K562 (cell line): ENCODE measurements at regions not wholly inside any gene's neighbourhood (a gene's known extent, or its start where the extent isn't known, plus 50 kb on each side); places are given as distances from the start of the nearest gene placed in this dataset.

Experiments
- ATAC-seq: fragments of 200-7000 bp; cut with Tn5 transposase; 3 replicates; pipeline ENCODE4 v1.9.1; 2020; ENCODE audit warnings: moderate library complexity
- BruUV-seq: library from RNA; stranded (reverse); fragments of 400-500 nt; replicated peaks from 2 replicates; lab custom pipeline; 2021; lab: Mats Ljungman, UMichigan
- CTCF ChIA-PET: fragments of 300-600 bp; formaldehyde crosslinking; extraction: SDS; loops from one replicate; lab custom pipeline; 2021; ENCODE audit warnings: low intra/inter-chr PET ratio; lab: Yijun Ruan, JAX
- POLR2A ChIA-PET: fragments of 300-600, 350-650 bp; sonication (Branson Sonifier 250); formaldehyde crosslinking; extraction: SDS; loops from one replicate; lab custom pipeline; 2021; ENCODE audit warnings: antibody characterized with exemption, inconsistent platforms; lab: Yijun Ruan, JAX
- DNase-seq, 4 experiments: peaks; one replicate each; pipeline versions ENCODE4 v3.0.0 to v3.0.0-alpha.2; 2011 to 2018; ENCODE audit warnings: low spot score in 3 of 4, mixed read lengths in 3 of 4; ENCODE audit errors: extremely low read depth in 1 of 4
- FAIRE-seq: peaks from 2 replicates; lab custom pipeline; 2011; peaks lifted over from hg19 to GRCh38; lab: Jason Lieb, UNC
- H2AFZ ChIP-seq: 2 replicates; pipeline ENCODE4 v1.6.0; 2011; ENCODE audit warnings: low read depth, low read length, control low read depth, inconsistent platforms
- H3K27ac ChIP-seq: fragments of 200-600 bp; 3 replicates; pipeline ENCODE4 v1.8.0; 2011; ENCODE audit warnings: low read depth, mild to moderate bottlenecking, control low read depth, inconsistent platforms, low read length, moderate library complexity, mixed read lengths; ENCODE audit errors: extremely low read depth
- H3K27me3 ChIP-seq, 2 experiments: fragments of 300-600 bp in 1 of 2; 2 replicates in 1 of 2; 3 replicates in 1 of 2; pipeline versions ENCODE4 v1.6.0 to v1.8.0; 2011; ENCODE audit warnings: inconsistent platforms in 2 of 2, low read length in 2 of 2, mild to moderate bottlenecking in 1 of 2, mixed read lengths in 1 of 2, moderate library complexity in 1 of 2; ENCODE audit not compliant: control insufficient read depth in 2 of 2, insufficient read depth in 2 of 2
- H3K36me3 ChIP-seq: fragments of 300-600 bp; 3 replicates; pipeline ENCODE4 v1.8.0; 2011; ENCODE audit warnings: mild to moderate bottlenecking, low read length, inconsistent platforms; ENCODE audit not compliant: control insufficient read depth, insufficient read depth
- H3K4me1 ChIP-seq, 2 experiments: fragments of 200-600 bp in 1 of 2; replicated peaks in 1 of 2; 2 replicates in 1 of 2; 3 replicates in 1 of 2; pipeline versions ENCODE4 v1.5.1 to v1.8.0; 2011; ENCODE audit warnings: inconsistent platforms in 2 of 2, low read length in 2 of 2, mild to moderate bottlenecking in 1 of 2, mixed read lengths in 1 of 2, moderate library complexity in 1 of 2; ENCODE audit not compliant: control insufficient read depth in 2 of 2, insufficient read depth in 2 of 2
- H3K4me2 ChIP-seq: 2 replicates; pipeline ENCODE4 v1.6.1; 2011; ENCODE audit warnings: low read length, control low read depth, inconsistent platforms, mixed read lengths; ENCODE audit not compliant: insufficient read depth
- H3K4me3 ChIP-seq: fragments of 200-600 bp; sonication (generic), shearing (Covaris generic); 2 replicates; pipeline ENCODE4 v1.5.1; 2016; ENCODE audit warnings: control low read depth, inconsistent platforms
- H3K79me2 ChIP-seq: fragments of 200-600 bp; 3 replicates; pipeline ENCODE4 v1.8.0; 2011; ENCODE audit warnings: low read length, inconsistent platforms; ENCODE audit not compliant: control insufficient read depth, insufficient read depth
- H3K9ac ChIP-seq, 2 experiments: 2 replicates each; pipeline versions ENCODE4 v1.6.0 to v1.6.1; 2011; ENCODE audit warnings: low read depth in 2 of 2, low read length in 2 of 2, control low read depth in 1 of 2, inconsistent platforms in 1 of 2, mild to moderate bottlenecking in 1 of 2, mixed read lengths in 1 of 2; ENCODE audit not compliant: insufficient read depth in 1 of 2
- H3K9me1 ChIP-seq: one replicate; pipeline ENCODE4 v1.6.0; 2011; ENCODE audit warnings: inconsistent platforms, mild to moderate bottlenecking, low read length, moderate library complexity; ENCODE audit not compliant: control insufficient read depth, insufficient read depth
- H3K9me3 ChIP-seq: replicated peaks from 2 replicates; pipeline ENCODE4 v1.5.1; 2011; ENCODE audit warnings: low read depth, low read length, inconsistent platforms; ENCODE audit not compliant: control insufficient read depth, insufficient read depth
- H4K20me1 ChIP-seq: replicated peaks from 2 replicates; pipeline ENCODE4 v1.6.1; 2011; ENCODE audit warnings: low read length, inconsistent platforms, mixed read lengths; ENCODE audit not compliant: control insufficient read depth, insufficient read depth
- ARHGAP35 ChIP-seq: fragments of 450-650 bp; IDR thresholded peaks from 2 replicates; pipeline ENCODE4 v1.6.1; 2018; ENCODE audit not compliant: partially characterized antibody
- ASH1L ChIP-seq: fragments of 450-650 bp; IDR thresholded peaks from 2 replicates; pipeline ENCODE4 v1.6.1; 2018; ENCODE audit warnings: borderline replicate concordance, mild to moderate bottlenecking, low read depth; ENCODE audit not compliant: partially characterized antibody
- CBX1 ChIP-seq: sonication (generic); IDR thresholded peaks from 2 replicates; pipeline ENCODE4 v1.6.1; 2016; ENCODE audit warnings: antibody characterized with exemption, low read depth, mild to moderate bottlenecking
- CHD2 ChIP-seq: IDR thresholded peaks from 2 replicates; pipeline ENCODE4 v1.6.1; 2011; ENCODE audit warnings: low read depth, low read length
- DPF2 ChIP-seq: fragments of 450-650 bp; IDR thresholded peaks from 2 replicates; pipeline ENCODE4 v1.6.1; 2016
- GABPA ChIP-seq: fragments of 200-800 bp; sonication (Bioruptor generic); conservative IDR thresholded peaks from 2 replicates; pipeline ENCODE4 v1.6.1; 2016; ENCODE audit warnings: low read depth, missing genetic modification characterization, missing compliant biosample characterization
- MAFK ChIP-seq: IDR thresholded peaks from 2 replicates; pipeline ENCODE4 v1.6.1; 2011; ENCODE audit warnings: low read length, improper control_type of control experiment
- MYC ChIP-seq, 2 experiments: fragments of 250-450 bp in 1 of 2; sonication (Bioruptor Pico) in 1 of 2; IDR thresholded peaks; 2 replicates each; pipeline versions ENCODE4 v1.5.1 to v1.6.1; 2012 to 2021; ENCODE audit warnings: low read depth in 2 of 2, borderline replicate concordance in 1 of 2, improper control_type of control experiment in 1 of 2, low read length in 1 of 2, mild to moderate bottlenecking in 1 of 2, moderate library complexity in 1 of 2
- PHF20 ChIP-seq: fragments of 450-650 bp; IDR thresholded peaks from 2 replicates; pipeline ENCODE4 v1.6.1; 2018; ENCODE audit not compliant: partially characterized antibody
- SNIP1 ChIP-seq: fragments of 450-650 bp; IDR thresholded peaks from 2 replicates; pipeline ENCODE4 v1.7.1; 2017; ENCODE audit warnings: low read depth, mild to moderate bottlenecking
- SRSF9 ChIP-seq: fragments of 200-400 bp; formaldehyde crosslinking; IDR thresholded peaks from 2 replicates; pipeline ENCODE4 v1.6.1; 2017; ENCODE audit warnings: low read depth, low read length, borderline replicate concordance
- STAT5A ChIP-seq: IDR thresholded peaks from 2 replicates; pipeline ENCODE4 v1.6.1; 2012; ENCODE audit warnings: low read length, inconsistent platforms, borderline replicate concordance
- TGIF2 ChIP-seq: sonication (generic); formaldehyde crosslinking; IDR thresholded peaks from 2 replicates; pipeline ENCODE4 v1.8.1; 2022; ENCODE audit warnings: mild to moderate bottlenecking, missing genetic modification reagents, moderate library complexity
- ZNF174 ChIP-seq: fragments of 250-450 bp; sonication (Bioruptor Pico); IDR thresholded peaks from 2 replicates; pipeline ENCODE4 v1.4.0; 2020; ENCODE audit warnings: mild to moderate bottlenecking
- ZNF212 ChIP-seq: fragments of 450-650 bp; formaldehyde crosslinking; IDR thresholded peaks from 2 replicates; pipeline ENCODE4 v1.4.0; 2020; ENCODE audit warnings: mild to moderate bottlenecking
- WGBS: fragments of 100-300 bp; shearing (Covaris generic); methylation state at CpG from one replicate; pipeline ENCODE4 v1.1.6; 2016; ENCODE audit warnings: low coverage, mixed read lengths; ENCODE audit not compliant: insufficient coverage; ENCODE audit errors: missing lambda C conversion rate; 5-methylcytosine and 5-hydroxymethylcytosine counted together
- in situ Hi-C: fragments of 300-500 bp; cut with MboI; formaldehyde crosslinking; loops from 4 replicates; pipeline ENCODE4 v1.15.0; 2018; ENCODE audit warnings: inconsistent platforms, mixed read lengths
- intact Hi-C: fragments of 100-400 bp; cut with micrococcal nuclease; formaldehyde crosslinking; loops from 2 replicates; pipeline ENCODE4 v1.14.2; 2022
- TF ChIP-seq, protein P1 (sequence below), 3 experiments: IDR thresholded peaks in 2 of 3; conservative IDR thresholded peaks in 1 of 3; 2 replicates each; pipeline ENCODE4 v1.5.1; 2011 to 2012; ENCODE audit warnings: low read length in 3 of 3, mild to moderate bottlenecking in 3 of 3, control low read depth in 2 of 3, improper control_type of control experiment in 1 of 3, inconsistent platforms in 1 of 3, low read depth in 1 of 3, mixed read lengths in 1 of 3, moderate library complexity in 1 of 3; ENCODE audit not compliant: insufficient read depth in 2 of 3
- TF ChIP-seq, protein P2 (sequence below): fragments of 250-450 bp; sonication (Bioruptor Pico); IDR thresholded peaks from 2 replicates; pipeline ENCODE4 v1.4.0; 2020; ENCODE audit warnings: borderline replicate concordance
- TF ChIP-seq, protein P3 (sequence below): fragments of 250-450 bp; sonication (Bioruptor Pico); IDR thresholded peaks from 2 replicates; pipeline ENCODE4 v1.8.0; 2022; ENCODE audit warnings: inconsistent platforms, mild to moderate bottlenecking, moderate library complexity, borderline replicate concordance

DNA sequence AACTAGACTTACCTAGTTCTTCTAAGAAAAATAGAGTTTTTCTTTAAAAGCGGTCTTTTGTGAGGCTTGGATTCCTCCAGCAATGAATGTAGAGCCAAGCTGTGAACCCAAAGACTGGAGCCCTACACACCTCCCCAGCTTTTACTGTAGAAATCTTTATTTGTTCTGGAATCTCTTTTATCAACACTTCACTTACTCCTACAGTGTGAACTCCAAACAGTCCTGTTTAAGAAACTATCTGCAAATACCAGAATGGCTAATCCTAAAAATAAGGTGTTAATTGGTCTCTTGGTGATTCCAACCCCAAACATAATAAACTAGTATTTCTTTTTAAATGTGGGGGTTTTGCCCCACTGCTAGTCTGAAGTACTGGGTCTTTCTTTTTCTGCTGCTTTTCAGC lies 103.9 kb downstream of the ENC1 start:
- Histone ChIP-seq H3K4me3 (no peak overlapping the region), H3K27ac (no peak overlapping the region), H3K9ac (no peak overlapping the region), H3K36me3 (no peaks in the 10 kb centered on the region), H3K79me2 (no peaks in the 10 kb centered on the region), H3K27me3 (peaks cover 0 to 4% of the 10 kb centered on the region in 2 experiments; a peak in 1 of 5 replicates), H2AFZ (no peak overlapping the region), H3K4me1 (no peaks in the 10 kb centered on the region), H3K9me1 (no peaks in the 10 kb centered on the region), H3K4me2 (no peak overlapping the region), H3K9me3 (peaks cover 3% of the 10 kb centered on the region), H4K20me1 (no peaks in the 10 kb centered on the region)
- POLR2A ChIA-PET, result interaction anchor here (1.3 kb wide), 1 partner anchor 8 kb away, joined by 3 read pairs; no protein-coding TSS in a partner anchor
- no TSS peak for BruUV-seq
- intact Hi-C loops, result no loop called here
- WGBS, result 6% methylated on average over 1 of the region's 1 CpG
- no peak for DNase-seq
- in situ Hi-C loops, result no loop called here
- no peak for FAIRE-seq
- ATAC-seq, result no peak
- CTCF ChIA-PET, result no interaction called here
- TF ChIP-seq PHF20, result no peak
- no peak for TF ChIP-seq ASH1L
- TF ChIP-seq STAT5A, result no peak
- TF ChIP-seq, protein P1, sequence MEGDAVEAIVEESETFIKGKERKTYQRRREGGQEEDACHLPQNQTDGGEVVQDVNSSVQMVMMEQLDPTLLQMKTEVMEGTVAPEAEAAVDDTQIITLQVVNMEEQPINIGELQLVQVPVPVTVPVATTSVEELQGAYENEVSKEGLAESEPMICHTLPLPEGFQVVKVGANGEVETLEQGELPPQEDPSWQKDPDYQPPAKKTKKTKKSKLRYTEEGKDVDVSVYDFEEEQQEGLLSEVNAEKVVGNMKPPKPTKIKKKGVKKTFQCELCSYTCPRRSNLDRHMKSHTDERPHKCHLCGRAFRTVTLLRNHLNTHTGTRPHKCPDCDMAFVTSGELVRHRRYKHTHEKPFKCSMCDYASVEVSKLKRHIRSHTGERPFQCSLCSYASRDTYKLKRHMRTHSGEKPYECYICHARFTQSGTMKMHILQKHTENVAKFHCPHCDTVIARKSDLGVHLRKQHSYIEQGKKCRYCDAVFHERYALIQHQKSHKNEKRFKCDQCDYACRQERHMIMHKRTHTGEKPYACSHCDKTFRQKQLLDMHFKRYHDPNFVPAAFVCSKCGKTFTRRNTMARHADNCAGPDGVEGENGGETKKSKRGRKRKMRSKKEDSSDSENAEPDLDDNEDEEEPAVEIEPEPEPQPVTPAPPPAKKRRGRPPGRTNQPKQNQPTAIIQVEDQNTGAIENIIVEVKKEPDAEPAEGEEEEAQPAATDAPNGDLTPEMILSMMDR (IDR thresholded peaks at IDR 0.05 in 2 of 3, conservative IDR thresholded peaks at IDR 0.05 in 1 of 3; ENCODE audit: insufficient read depth in 2 of 3, low read depth in 1 of 3, low read length in 3 of 3), result no peak
- no peak for TF ChIP-seq TGIF2 (CRISPR knock-in tag)
- no peak for TF ChIP-seq MAFK
- TF ChIP-seq CBX1, result no peak
- TF ChIP-seq DPF2, result no peak
- TF ChIP-seq, protein P2, sequence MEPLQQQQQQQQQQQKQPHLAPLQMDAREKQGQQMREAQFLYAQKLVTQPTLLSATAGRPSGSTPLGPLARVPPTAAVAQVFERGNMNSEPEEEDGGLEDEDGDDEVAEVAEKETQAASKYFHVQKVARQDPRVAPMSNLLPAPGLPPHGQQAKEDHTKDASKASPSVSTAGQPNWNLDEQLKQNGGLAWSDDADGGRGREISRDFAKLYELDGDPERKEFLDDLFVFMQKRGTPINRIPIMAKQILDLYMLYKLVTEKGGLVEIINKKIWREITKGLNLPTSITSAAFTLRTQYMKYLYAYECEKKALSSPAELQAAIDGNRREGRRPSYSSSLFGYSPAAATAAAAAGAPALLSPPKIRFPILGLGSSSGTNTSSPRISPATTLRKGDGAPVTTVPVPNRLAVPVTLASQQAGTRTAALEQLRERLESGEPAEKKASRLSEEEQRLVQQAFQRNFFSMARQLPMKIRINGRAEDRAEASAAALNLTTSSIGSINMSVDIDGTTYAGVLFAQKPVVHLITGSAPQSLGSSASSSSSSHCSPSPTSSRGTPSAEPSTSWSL (CRISPR knock-in tag), result no peak
- TF ChIP-seq CHD2, result no peak
- no peak for TF ChIP-seq ZNF174 (CRISPR knock-in tag)
- TF ChIP-seq ARHGAP35, result no peak
- TF ChIP-seq, protein P3, sequence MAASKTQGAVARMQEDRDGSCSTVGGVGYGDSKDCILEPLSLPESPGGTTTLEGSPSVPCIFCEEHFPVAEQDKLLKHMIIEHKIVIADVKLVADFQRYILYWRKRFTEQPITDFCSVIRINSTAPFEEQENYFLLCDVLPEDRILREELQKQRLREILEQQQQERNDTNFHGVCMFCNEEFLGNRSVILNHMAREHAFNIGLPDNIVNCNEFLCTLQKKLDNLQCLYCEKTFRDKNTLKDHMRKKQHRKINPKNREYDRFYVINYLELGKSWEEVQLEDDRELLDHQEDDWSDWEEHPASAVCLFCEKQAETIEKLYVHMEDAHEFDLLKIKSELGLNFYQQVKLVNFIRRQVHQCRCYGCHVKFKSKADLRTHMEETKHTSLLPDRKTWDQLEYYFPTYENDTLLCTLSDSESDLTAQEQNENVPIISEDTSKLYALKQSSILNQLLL (CRISPR knock-in tag), result no peak
- no peak for TF ChIP-seq SRSF9
- TF ChIP-seq MYC (IDR thresholded peaks at IDR 0.05; ENCODE audit: low read depth, low read length), result no peak
- TF ChIP-seq MYC (CRISPR knock-in tag; IDR thresholded peaks at IDR 0.05; ENCODE audit: borderline replicate concordance, low read depth), result no peak
- no peak for TF ChIP-seq ZNF212 (CRISPR knock-in tag)
- no peak for TF ChIP-seq GABPA (tag)
- TF ChIP-seq SNIP1, result no peak
